Stimulated activated CD4-positive, alpha-beta T cell treated with anti-CD3 and anti-CD28 coated beads, TNF-alpha, amount 100 ng/mL, for 1 hour (primary cell): ENCODE measurements at regions not wholly inside any gene's neighbourhood (a gene's known extent, or its start where the extent isn't known, plus 50 kb on each side); places are given as distances from the start of the nearest gene placed in this dataset.
"Not testable (repeated sequence)": the region's sequence is repeated elsewhere in the genome, so short reads cannot be mapped to it uniquely, and the experiment has no call there.

ENCODE experiments used
- DNase-seq, 3 donors: peaks; one replicate each; pipeline ENCODE4 v3.0.0-alpha.2; 2020; ENCODE audit warnings: low read depth in 3 of 3, low spot score in 1 of 3

- peak in 1 of 3 donors; percentile 11 for DNase-seq
Observed at GRCh38 chr2:87075054-87075790, 53.6 kb upstream of the PLGLB1 start.

- peak in 1 of 3 donors; percentile 35 for DNase-seq
Observed at GRCh38 chr2:87075791-87076252, 54.2 kb upstream of the PLGLB1 start.

GRCh38 chr2:87076253-87077123 is 54.8 kb upstream of the PLGLB1 start:
- DNase-seq = peak; percentile 77 to 87 (median 83)

GRCh38 chr2:87077124-87077446 is 55.4 kb upstream of the PLGLB1 start:
- not testable (repeated sequence) for DNase-seq

GRCh38 chr2:87081727-87082126 is 60.1 kb upstream of the PLGLB1 start:
- not testable (repeated sequence) for DNase-seq

- not testable (repeated sequence) for DNase-seq
Observed at GRCh38 chr2:87088079-87088478, 66.4 kb upstream of the PLGLB1 start.

GRCh38 chr2:87089401-87089800 is 67.8 kb upstream of the PLGLB1 start:
- DNase-seq = not testable (repeated sequence)

GRCh38 chr2:87093252-87093651 is 71.6 kb upstream of the PLGLB1 start:
- DNase-seq = not testable (repeated sequence)

GRCh38 chr2:87093937-87094529 is 72.4 kb upstream of the PLGLB1 start:
- not testable (repeated sequence) for DNase-seq

GRCh38 chr2:87095804-87096203 is 74.2 kb upstream of the PLGLB1 start:
- not testable (repeated sequence) for DNase-seq

GRCh38 chr2:87128761-87129553 is 107.3 kb upstream of the PLGLB1 start:
- DNase-seq = not testable (repeated sequence)

GRCh38 chr2:87132577-87132976 is 110.9 kb upstream of the PLGLB1 start:
- DNase-seq = not testable (repeated sequence)

GRCh38 chr2:87151835-87152493 is 130.3 kb upstream of the PLGLB1 start:
- not testable (repeated sequence) for DNase-seq

GRCh38 chr2:87174454-87174853 is 152.8 kb upstream of the PLGLB1 start:
- DNase-seq = not testable (repeated sequence)

GRCh38 chr2:87183373-87183772 is 161.7 kb upstream of the PLGLB1 start:
- DNase-seq = not testable (repeated sequence)

- DNase-seq = not testable (repeated sequence)
Observed at GRCh38 chr2:87184260-87184659, 162.6 kb upstream of the PLGLB1 start.

- DNase-seq = not testable (repeated sequence)
Observed at GRCh38 chr2:87189214-87189613, 167.6 kb upstream of the PLGLB1 start.

- DNase-seq = not testable (repeated sequence)
Observed at GRCh38 chr2:87193336-87193735, 171.7 kb upstream of the PLGLB1 start.

GRCh38 chr2:87194254-87194999 is 172.8 kb upstream of the PLGLB1 start:
- DNase-seq = not testable (repeated sequence)
